ENCODE measurements at regions not wholly inside any gene's neighbourhood (a gene's known extent, or its start where the extent isn't known, plus 50 kb on each side); places are given as distances from the start of the nearest gene placed in this dataset.

GRCh38 chr2:234269769-234270204, 219.3 kb downstream of the SPP2 start:
- POLR2A ChIA-PET: no interaction called here
- no peaks in the 10 kb centered on the region for H4K20me1 ChIP-seq (ENCODE audit: insufficient read depth)
- CTCF ChIA-PET: interaction anchor here (1.5 kb wide), 1 partner anchor 12 kb away, joined by 3 read pairs; no protein-coding TSS in a partner anchor
- no peaks in the 10 kb centered on the region for H3K36me3 ChIP-seq (ENCODE audit: control insufficient read depth in 1 of 2, insufficient read depth in 2 of 2, low read length in 2 of 2)
- no peak overlapping the region for H3K27ac ChIP-seq (ENCODE audit: low read depth, low read length)
- peaks cover 0 to 6% of the 10 kb centered on the region in 2 experiments; a peak in 2 of 4 replicates for H3K4me1 ChIP-seq (ENCODE audit: control insufficient read depth in 1 of 2, insufficient read depth in 2 of 2, low read length in 2 of 2)
- no peaks in the 10 kb centered on the region for H3K27me3 ChIP-seq (ENCODE audit: insufficient read depth, low read length)
- H3K9me2 ChIP-seq (ENCODE audit: insufficient read depth): no peaks in the 10 kb centered on the region; the same call in 1 of the 2 replicates
- TF ChIP-seq SP1 (IDR thresholded peaks at IDR 0.05; ENCODE audit: low read depth): no peak
- peak; percentile 13; the same call in 1 of the 2 replicates for TF ChIP-seq ZFX (IDR thresholded peaks at IDR 0.05)
- ATAC-seq: peak; percentile 30; the same call in 1 of the 2 replicates
- H3K9ac ChIP-seq (ENCODE audit: low read length): no peak overlapping the region
- RAD21 ChIA-PET (ENCODE audit: low non-redundant PET in 1 of 2, low total read pairs in 2 of 2, uncharacterized antibody in 2 of 2, unreplicated experiment in 2 of 2): no interaction called here
- DNase-seq (ENCODE audit: low read depth, low spot score): no peak
- H3K4me3 ChIP-seq (replicated peaks in 1 of 2; ENCODE audit: low read depth in 1 of 2, low read length in 2 of 2): no peak overlapping the region
- H3K9me3 ChIP-seq (ENCODE audit: control insufficient read depth in 1 of 2, insufficient read depth in 1 of 2, low read depth in 1 of 2, low read length in 2 of 2): no peaks in the 10 kb centered on the region
- H2AFZ ChIP-seq (ENCODE audit: low read depth, low read length, poor library complexity, severe bottlenecking): no peak overlapping the region
- intact Hi-C loops (cut with micrococcal nuclease): no loop called here
- H3K79me2 ChIP-seq (ENCODE audit: insufficient read depth, low read length): no peaks in the 10 kb centered on the region
- BruUV-seq (replicated peaks): no TSS peak
- no peak overlapping the region for H3K4me2 ChIP-seq (ENCODE audit: low read length)

- intact Hi-C loops (cut with micrococcal nuclease): no loop called here
- no peaks in the 10 kb centered on the region; the same call in 1 of the 2 replicates for H3K9me2 ChIP-seq (ENCODE audit: insufficient read depth)
- H3K36me3 ChIP-seq (ENCODE audit: control insufficient read depth in 1 of 2, insufficient read depth in 2 of 2, low read length in 2 of 2): no peaks in the 10 kb centered on the region
- H3K27me3 ChIP-seq (ENCODE audit: insufficient read depth, low read length): no peaks in the 10 kb centered on the region
- no peaks in the 10 kb centered on the region for H3K9me3 ChIP-seq (ENCODE audit: control insufficient read depth in 1 of 2, insufficient read depth in 1 of 2, low read depth in 1 of 2, low read length in 2 of 2)
- BruUV-seq (replicated peaks): no TSS peak
- POLR2A ChIA-PET: no interaction called here
- H3K4me2 ChIP-seq (ENCODE audit: low read length): no peak overlapping the region
- CTCF ChIA-PET: no interaction called here
- RAD21 ChIA-PET (ENCODE audit: low non-redundant PET in 1 of 2, low total read pairs in 2 of 2, uncharacterized antibody in 2 of 2, unreplicated experiment in 2 of 2): no interaction called here
- H2AFZ ChIP-seq (ENCODE audit: low read depth, low read length, poor library complexity, severe bottlenecking): no peak overlapping the region
- H3K79me2 ChIP-seq (ENCODE audit: insufficient read depth, low read length): no peaks in the 10 kb centered on the region
- H3K27ac ChIP-seq (ENCODE audit: low read depth, low read length): no peak overlapping the region
- peaks cover 0 to 6% of the 10 kb centered on the region in 2 experiments; a peak in 2 of 4 replicates for H3K4me1 ChIP-seq (ENCODE audit: control insufficient read depth in 1 of 2, insufficient read depth in 2 of 2, low read length in 2 of 2)
- no peak overlapping the region for H3K9ac ChIP-seq (ENCODE audit: low read length)
- no peak overlapping the region for H3K4me3 ChIP-seq (replicated peaks in 1 of 2; ENCODE audit: low read depth in 1 of 2, low read length in 2 of 2)
- no peak for ATAC-seq
- no peak for DNase-seq (ENCODE audit: low read depth, low spot score)
- H4K20me1 ChIP-seq (ENCODE audit: insufficient read depth): no peaks in the 10 kb centered on the region
- TF ChIP-seq POLR2AphosphoS5 (IDR thresholded peaks at IDR 0.05; ENCODE audit: low read depth, low read length) (no peak), CEBPB (IDR thresholded peaks at IDR 0.05; ENCODE audit: low read depth) (no peak), FOSL1 (IDR thresholded peaks at IDR 0.05; ENCODE audit: low read depth) (no peak), POLR2A (IDR thresholded peaks at IDR 0.05; ENCODE audit: borderline replicate concordance, extremely low read depth, insufficient read depth, insufficient read length) (no peak), TCF7L2 (IDR thresholded peaks at IDR 0.05; ENCODE audit: borderline replicate concordance, extremely low read depth, insufficient read depth, insufficient read length) (no peak), ELF1 (IDR thresholded peaks at IDR 0.05; ENCODE audit: borderline replicate concordance, low read depth) (no peak), SP1 (IDR thresholded peaks at IDR 0.05; ENCODE audit: low read depth) (no peak), SRF (IDR thresholded peaks at IDR 0.05; ENCODE audit: low read depth) (no peak), REST (IDR thresholded peaks at IDR 0.05; ENCODE audit: low read depth) (no peak), EZH2phosphoT487 (IDR thresholded peaks at IDR 0.05; ENCODE audit: borderline replicate concordance) (no peak)
Measured at GRCh38 chr2:234267534-234267933, 217.0 kb downstream of the SPP2 start.

Measured in HCT116 (cell line).